ENCODE measurements at regions not wholly inside any gene's neighbourhood (a gene's known extent, or its start where the extent isn't known, plus 50 kb on each side); places are given as distances from the start of the nearest gene placed in this dataset.

DNA sequence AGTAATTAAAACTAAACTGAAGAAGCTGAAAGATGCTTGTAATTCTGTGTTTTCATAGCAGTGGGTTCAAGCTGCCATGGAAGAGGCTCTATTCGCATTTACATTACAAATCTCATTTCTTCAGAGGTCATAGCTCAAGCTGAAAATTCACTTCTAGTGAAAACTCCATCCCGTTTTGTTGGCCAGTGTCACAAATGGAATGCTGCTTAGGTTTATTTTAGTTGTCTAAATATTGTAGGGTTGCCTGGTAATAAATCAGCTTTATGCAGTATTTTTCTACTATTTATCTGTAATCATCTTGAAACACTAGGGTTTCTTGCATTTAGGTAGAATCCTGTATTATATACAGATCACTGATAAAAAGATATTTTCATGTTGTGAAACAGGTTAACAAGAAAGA, 240.6 kb downstream of the PTBP2 start:
- FAIRE-seq (no peak), DNase-seq (ENCODE audit: extremely low spot score, insufficient read length, low read depth) (no peak)

DNA sequence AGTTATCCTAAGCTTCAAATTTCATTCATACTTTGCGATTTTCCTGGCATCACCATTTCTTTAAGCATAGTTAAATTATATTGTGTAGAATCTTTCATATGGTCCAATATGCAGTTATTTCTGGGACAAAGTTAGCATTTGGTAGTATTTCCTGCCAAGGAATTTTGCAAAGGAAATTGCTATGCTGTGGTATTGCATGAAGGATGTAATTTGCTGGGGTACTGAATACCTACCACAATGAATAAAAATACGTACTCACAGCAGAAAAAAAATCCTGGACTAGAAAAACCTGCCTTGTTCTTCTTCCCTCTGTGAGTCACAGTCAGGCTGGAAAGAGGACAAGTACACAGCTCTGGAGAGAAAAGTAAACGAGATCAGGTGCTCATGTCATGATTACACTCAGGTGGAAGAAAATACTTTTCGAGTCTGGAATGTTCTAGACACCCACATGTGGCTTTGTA, 241.2 kb downstream of the PTBP2 start:
- DNase-seq (ENCODE audit: extremely low spot score, insufficient read length, low read depth) (no peak), FAIRE-seq (no peak)

DNA sequence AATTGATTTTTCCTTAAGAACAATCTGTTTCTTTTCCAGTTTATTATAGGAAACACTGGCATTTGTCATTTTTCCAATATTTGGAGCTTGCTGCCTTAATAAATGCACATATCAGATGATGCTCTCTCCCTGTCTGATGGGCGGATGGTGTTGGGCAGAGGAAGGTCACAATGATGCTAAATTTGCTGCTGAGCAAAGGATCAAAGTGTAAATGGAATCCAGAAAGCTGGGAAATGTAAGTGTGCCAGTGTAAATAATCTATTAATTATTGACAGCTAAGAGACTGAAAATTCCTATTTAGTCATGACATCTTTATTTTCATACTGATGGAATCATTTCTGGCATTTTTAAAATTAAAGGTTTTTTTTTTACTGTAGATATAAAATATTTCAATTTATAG, 243.2 kb downstream of the PTBP2 start:
- DNase-seq (ENCODE audit: extremely low spot score, insufficient read length, low read depth) (no peak), FAIRE-seq (no peak)

DNA sequence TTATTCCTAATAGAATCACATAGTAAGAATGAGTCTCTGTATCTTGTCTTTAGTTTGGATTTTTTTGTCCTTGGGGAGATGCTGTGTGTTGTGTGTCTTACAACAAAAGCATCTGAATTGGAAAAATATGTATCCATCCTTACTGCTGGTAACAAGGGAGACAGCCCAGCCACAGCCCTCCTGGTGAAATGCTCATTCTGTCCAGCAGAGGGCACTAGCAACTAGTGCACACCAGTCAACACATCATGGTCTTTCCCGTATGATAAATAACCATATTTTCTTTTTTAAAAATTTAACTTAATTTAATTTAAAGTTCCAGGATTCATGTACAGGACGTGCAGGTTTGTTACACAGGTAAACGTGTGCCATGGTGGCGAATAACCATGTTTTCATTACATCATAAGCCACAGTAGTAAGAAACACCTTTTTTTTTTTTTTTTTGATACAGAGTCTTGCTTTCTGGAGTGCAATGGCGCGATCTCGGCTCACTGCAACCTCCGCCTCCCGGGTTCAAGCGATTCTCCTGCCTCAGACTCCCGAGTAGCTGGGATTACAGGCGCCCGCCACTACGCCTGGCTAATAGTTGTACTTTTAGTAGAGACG, 245.1 kb downstream of the PTBP2 start:
- DNase-seq (ENCODE audit: extremely low spot score, insufficient read length, low read depth) (no peak), FAIRE-seq (peak; percentile 76)

DNA sequence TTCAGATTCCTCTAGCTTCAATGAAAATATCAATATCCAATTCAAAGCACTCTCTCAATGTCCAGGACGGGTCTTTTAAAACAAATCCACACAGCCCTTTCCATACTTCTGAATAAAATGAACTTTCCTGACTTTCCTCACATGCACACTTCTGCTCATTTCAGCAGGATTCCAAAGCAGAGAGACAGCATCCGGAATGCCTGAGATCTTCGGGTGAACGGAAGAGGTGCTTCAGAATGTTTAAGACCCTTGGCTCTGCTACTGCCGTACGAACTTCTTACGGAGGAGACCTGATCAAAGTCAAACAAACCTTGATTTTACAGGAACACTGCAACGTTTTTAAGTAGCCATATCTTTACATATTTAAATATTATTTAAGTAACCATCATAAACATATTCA, 245.7 kb downstream of the PTBP2 start:
- FAIRE-seq, result no peak
- no peak for DNase-seq (ENCODE audit: extremely low spot score, insufficient read length, low read depth)

DNA sequence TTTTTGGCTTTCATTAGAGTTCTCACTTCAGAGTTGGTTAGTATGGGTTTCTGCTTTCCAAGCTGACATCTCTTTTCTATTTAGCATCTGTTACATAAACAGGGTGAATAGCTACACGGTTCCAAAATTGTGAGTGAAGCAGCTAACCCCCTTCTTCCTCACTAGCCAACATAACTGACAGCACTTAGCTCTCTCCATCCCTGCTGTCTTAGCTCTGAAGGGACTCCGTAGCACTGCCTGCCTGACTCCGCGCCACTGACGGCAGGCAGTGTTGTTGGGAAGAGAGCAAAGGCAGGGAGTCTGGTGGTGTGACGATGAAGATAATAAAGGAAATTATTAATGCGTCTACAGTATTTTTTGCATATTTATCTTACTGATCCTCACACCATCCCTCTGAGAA, 247.0 kb downstream of the PTBP2 start:
- no peak for FAIRE-seq
- DNase-seq (ENCODE audit: extremely low spot score, insufficient read length, low read depth), result no peak

DNA sequence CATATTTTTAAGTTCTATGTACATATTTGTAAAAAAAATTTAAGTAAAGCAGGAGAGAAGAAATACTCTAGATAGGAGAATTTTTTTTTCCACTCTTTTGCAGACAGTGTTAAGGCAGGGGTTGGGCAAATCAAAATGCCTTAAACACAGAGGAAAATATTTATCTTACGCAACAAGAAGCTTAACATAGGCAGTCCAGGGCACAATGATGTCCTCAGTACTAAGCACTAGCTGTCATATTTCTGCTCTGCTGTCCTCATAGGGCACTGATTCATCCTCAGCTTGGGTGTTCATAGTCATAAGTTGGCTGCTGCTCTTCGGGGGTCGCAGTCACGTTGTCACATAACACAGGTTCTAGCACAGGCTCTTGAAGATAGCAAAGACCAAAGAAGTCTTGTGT, 247.4 kb downstream of the PTBP2 start:
- FAIRE-seq (no peak), DNase-seq (ENCODE audit: extremely low spot score, insufficient read length, low read depth) (no peak)

DNA sequence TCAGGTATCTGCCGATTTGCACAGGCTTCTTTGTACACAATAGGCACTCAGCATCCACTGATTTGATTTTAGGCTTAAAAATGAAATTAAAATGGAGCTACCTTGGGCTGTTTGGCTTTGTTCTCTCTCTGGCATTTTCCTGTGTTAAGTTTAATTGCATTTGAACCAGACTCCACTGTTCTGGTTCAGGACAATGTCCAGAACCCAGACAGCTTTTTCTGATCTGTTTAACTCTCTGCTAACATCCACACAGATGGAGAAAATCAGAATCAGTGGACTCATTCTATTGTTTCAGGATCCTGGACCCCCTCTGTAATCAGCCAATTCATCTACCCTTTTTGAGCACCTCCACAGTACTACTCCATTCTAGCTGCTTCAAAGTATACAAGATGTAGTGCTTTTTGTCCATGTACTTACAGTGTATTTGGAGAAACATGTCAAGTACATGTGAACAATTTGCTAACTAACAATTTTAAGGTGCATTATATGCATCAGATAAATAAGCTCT, 248.1 kb downstream of the PTBP2 start:
- FAIRE-seq (no peak), DNase-seq (ENCODE audit: extremely low spot score, insufficient read length, low read depth) (no peak)

DNA sequence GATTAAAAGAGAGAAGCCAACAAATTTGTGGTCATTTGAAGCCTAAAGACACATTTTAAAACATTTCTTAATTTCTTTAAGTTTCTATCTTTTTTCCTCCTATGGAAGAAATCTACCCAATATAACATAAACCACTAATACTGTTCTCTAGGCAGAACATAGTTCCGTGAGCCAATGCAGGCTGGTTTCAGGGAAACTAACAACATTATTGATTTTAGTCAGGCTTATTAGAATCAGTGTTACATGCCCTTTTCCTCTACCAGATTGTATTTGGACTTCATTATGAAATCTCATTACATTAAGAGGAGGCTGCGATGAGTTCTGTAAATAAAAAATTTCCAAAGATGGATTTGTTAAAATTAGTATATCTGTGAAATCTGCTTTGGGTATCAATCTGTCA, 249.9 kb downstream of the PTBP2 start:
- FAIRE-seq (no peak), DNase-seq (ENCODE audit: extremely low spot score, insufficient read length, low read depth) (no peak)

DNA sequence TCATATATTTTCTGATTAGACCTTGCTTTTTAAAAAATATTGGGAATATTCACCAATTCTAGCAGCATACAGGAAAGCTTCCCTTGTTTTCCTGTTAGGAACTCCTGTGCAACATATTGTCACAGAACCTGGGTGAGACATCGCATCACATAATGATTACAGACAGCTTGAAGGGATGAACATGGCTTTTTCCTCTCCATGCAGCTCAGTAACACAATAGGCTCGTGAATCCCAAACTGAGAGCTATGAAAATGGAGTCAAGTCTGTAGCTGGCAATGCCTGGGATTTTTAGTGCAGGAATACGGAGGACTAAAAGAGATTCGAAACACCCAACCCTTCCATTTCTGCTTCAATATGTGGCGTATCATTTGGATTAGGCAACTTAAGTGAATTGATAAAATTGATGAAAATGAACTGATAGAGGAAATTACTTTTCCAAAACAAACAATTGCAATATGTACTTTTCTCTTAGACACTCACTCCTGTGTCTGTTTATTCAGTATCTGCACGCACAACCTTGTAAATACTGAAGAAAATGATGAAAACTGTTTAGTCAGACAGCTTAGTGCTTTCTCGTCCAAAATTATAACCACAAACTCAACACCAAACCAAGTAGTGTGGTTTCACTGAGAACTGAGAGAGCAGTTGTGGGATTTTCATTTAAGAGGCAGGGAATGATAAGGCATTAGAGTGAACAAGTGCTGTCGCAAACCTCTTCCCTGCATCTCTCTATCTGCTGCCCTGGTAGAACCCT, 250.4 kb downstream of the PTBP2 start:
- FAIRE-seq, result no peak
- no peak for DNase-seq (ENCODE audit: extremely low spot score, insufficient read length, low read depth)

DNA sequence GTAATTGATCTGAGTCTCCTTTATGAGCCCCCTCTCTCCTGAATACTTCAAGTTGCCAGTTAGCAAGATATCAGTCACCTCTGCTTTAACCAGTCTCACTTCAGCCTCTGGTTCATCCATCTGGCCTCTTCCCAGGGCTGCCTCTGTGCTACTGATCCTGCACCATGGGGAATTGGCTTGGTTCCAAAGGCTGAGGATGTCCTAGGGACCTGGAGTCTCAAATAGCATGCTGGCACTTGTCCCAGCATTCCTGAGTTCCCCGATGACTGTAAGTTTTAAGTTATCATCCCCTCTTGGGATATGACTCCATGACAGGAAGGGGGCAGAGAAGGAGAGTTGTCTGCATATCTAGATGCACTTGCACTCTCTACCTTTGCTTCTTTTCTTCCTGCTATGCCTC, 252.0 kb downstream of the PTBP2 start:
- DNase-seq (ENCODE audit: extremely low spot score, insufficient read length, low read depth) (no peak), FAIRE-seq (no peak)

DNA sequence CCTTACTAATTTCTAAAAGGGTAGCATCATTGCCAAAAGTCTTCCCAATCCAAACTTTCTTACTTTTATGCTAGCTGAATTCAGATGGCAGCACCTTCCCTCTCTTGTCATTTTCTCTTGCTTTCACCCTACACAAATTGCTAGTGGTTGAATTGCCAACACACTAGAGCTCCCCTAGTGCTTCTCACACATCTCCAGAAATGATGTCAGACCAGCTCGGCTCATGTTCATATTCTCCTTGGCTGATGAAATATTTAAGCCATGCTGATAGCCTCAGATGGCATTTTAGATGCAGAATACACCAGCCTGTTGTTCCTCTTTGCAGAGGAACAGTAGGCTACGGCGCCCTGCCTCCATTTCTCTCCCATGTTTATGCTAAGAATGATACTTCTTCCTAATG, 256.9 kb downstream of the PTBP2 start:
- FAIRE-seq, result no peak
- no peak for DNase-seq (ENCODE audit: extremely low spot score, insufficient read length, low read depth)

DNA sequence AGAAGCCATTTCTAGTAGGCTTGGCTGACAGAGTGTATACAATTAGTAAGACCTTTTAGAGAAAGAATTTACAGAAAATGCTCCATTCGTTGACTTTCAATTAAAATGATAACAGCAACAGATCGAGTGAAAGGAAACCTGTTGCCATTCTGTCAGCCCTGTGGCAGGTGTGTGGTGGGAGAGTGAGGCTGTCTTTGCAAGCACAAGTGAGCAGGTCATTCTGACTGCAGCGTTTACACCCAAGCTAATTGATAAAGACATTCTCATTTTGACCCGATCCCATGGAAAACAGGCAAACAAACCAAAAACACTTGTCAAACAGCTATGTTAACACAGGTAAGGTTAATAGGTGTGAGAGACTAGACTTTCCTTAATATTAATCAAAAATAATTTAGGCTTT, 257.3 kb downstream of the PTBP2 start:
- FAIRE-seq, result no peak
- no peak for DNase-seq (ENCODE audit: extremely low spot score, insufficient read length, low read depth)

DNA sequence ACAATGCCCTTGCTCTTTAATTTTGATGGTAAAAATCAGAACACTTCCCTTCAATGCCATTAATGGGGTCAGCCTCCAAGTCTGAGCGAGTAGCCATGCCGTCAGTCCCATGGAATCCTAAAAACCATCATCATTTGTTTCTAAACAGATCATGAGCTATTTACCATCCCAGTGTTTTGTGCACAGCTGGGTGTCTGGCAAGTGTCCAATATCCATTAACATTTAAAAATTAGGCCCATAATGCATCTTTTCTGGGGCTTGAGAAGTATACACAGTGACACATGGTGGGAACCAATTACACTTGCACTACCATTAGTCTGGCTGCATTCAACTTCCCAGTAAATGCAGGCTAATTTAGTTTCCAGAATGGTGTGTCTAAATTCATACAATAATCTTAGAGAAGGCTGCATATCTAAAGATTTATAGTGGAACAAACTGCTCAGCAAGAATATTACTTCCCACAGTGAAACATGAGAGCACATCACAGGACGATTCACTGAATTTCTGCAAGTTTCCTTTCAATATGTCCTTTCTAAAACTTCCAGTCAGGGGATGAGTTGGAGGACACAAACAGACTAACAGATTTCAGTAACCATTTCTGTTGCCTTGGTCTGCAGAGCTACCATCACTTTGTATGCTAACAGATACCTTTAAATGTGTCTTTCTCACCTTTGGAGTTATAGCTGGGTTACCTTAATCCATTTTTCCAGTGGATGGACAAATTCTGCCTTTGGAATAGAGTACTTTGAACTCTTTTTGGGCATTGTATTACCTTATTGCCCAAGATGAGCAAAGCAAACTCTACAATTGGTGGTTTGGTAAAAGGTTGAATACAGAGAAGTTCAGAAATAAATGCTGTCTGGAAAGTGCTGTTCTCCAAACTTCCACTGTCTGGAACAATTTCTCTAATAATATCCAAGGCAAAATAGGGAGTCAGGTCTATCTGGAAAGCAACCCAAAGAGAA, 258.0 kb downstream of the PTBP2 start:
- DNase-seq (ENCODE audit: extremely low spot score, insufficient read length, low read depth) (no peak), FAIRE-seq (no peak)

DNA sequence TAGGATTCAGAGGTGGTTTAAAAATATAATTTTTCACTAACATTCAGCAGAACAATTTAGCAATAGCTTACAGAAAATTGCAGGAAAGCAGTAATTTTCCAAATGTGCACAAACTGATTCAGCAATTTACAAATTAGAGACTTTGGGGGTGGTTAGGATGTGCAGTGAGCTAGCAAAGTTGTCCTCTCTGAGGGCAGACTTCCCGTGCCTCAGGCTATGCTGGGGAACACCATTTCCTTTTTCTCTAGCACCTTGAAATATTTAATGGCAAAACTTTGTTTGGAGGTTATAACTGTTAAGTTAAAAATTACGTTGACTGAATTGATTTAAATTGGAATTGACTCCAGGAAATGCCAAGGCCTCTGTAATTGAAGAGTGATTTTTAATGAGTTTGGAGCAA, 258.9 kb downstream of the PTBP2 start:
- DNase-seq (ENCODE audit: extremely low spot score, insufficient read length, low read depth) (no peak), FAIRE-seq (no peak)

DNA sequence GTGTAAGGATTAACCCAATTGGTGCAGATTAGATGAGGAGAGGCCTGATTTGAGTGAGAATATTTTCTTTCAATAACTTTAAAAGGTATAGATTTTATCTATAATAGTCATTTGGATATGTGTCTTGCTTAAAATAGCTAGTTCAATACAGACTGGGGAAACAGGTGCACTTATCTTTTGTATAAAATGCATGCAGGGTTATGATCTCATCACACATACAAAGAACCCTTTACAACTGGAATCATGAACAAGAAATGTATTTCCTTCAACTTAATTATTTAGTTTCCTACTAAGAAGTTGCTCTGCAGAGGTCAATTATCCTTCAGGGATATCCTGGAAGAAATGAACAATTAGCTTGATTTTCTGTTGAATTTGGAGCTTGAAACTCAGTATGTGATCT, 259.6 kb downstream of the PTBP2 start:
- DNase-seq (ENCODE audit: extremely low spot score, insufficient read length, low read depth) (no peak), FAIRE-seq (no peak)

DNA sequence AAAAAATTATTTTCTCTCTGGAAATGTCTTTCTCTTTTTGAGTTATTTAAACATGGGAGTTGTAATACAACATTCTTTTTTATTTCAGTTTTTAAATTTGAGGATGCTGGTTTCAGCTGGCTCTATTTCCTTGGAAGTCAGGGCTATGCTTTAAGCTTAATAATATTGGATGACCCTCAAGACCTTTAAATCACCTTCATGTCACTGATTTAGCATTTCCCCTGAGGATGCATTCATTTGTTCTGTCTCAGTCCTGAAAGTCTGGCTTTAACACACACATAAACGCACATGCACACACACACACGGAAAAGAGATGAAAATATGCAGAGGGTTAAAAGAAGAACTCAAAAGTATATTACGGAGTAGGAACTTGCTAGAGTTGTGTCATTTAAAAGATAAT, 260.5 kb downstream of the PTBP2 start:
- FAIRE-seq (no peak), DNase-seq (ENCODE audit: extremely low spot score, insufficient read length, low read depth) (no peak)

DNA sequence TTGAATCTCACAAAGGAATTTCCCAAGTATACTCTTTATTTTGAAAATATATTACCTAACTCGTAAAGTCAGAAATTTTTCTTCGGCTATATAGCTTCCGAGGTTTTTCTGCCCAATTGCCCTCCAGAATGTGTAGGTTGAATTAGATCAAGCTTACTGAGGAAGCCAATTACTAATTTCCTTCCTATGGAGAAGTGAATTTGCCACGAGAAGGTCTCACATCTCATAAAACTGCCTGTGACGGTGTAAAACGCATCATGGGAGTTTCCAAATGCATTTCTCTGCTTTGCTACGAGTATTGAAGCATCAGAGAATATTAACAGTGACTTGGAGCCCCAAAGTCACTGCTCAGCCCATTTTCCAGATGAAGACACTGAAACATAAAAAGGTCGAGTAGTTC, 262.3 kb downstream of the PTBP2 start:
- FAIRE-seq (no peak), DNase-seq (ENCODE audit: extremely low spot score, insufficient read length, low read depth) (no peak)

DNA sequence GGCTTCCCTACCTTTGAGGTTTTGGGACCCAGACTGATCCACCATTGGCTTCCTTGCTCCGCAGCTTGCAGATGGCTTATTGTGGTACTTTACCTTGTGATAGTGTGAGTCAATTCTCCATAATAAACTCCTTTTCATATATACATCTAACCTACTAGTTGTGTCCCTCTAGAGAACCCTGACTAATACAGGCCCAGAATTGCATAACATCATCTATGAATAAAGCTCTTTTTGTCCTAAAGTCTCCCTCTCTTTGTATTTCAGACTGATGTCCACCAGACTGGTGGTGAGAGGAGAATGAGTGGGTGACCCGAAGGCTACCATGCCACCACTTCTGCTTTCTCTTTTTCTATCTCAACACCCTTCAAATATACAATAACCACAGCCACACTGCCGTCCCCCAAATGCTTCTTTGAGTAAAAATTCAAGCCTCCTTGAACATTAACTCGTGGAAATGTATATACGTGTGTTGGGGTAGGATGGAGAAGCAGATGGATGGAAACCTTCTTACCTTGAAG, 265.7 kb downstream of the PTBP2 start:
- FAIRE-seq, result no peak

DNA sequence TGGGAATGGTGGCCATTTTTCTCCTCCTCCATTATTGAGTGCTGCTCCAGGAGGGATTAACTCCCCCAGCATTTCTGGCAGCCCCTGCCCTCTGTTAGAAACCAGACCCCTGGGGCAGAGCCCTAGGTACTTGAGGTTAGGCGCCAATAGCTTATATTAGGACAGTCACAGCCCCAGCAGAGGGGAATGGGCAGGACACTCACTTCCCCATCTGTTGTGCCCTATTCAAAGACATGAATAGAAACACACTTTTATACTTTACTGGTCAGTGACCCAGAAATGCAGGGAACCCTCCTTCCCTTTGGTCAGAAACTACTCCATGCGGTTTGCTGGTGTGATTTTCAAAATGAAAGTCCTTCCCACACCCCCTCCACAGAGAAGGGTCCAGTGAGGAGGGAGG, 267.7 kb downstream of the PTBP2 start:
- no peak for DNase-seq (ENCODE audit: extremely low spot score, insufficient read length, low read depth)
- no peak for FAIRE-seq

More for the DNA sequence above, 265.7 kb downstream of the PTBP2 start:
- no peak for DNase-seq (ENCODE audit: extremely low spot score, insufficient read length, low read depth)

Measured in GM18507 (cell line).